ENCODE measurements at regions not wholly inside any gene's neighbourhood (a gene's known extent, or its start where the extent isn't known, plus 50 kb on each side); places are given as distances from the start of the nearest gene placed in this dataset.

- TF ChIP-seq CTCF (IDR thresholded peaks at IDR 0.05 in 8 of 11, conservative IDR thresholded peaks at IDR 0.05 in 3 of 11) = no peak
- TF ChIP-seq POLR2A (IDR thresholded peaks at IDR 0.05) = no peak
Observed at GRCh38 chr9:86800681-86801080, 146.6 kb downstream of the GAS1 start.

Measured in spleen (tissue), 7 donors.